ENCODE measurements at regions not wholly inside any gene's neighbourhood (a gene's known extent, or its start where the extent isn't known, plus 50 kb on each side); places are given as distances from the start of the nearest gene placed in this dataset.

- TF ChIP-seq TAF1 (IDR thresholded peaks at IDR 0.05; ENCODE audit: borderline replicate concordance, low read depth, low read length) = no peak
- no peak for TF ChIP-seq YY1 (IDR thresholded peaks at IDR 0.05; ENCODE audit: low read depth, low read length)
- TF ChIP-seq TBL1XR1 (IDR thresholded peaks at IDR 0.05; ENCODE audit: low read depth, low read length) = no peak
- TF ChIP-seq BCL11A (IDR thresholded peaks at IDR 0.05; ENCODE audit: low read depth, low read length) = no peak
- TF ChIP-seq ATF7 (IDR thresholded peaks at IDR 0.05; ENCODE audit: low read depth) = no peak
- no peak for TF ChIP-seq ESRRA (IDR thresholded peaks at IDR 0.05; ENCODE audit: low read length)
- no peak for TF ChIP-seq DPF2 (IDR thresholded peaks at IDR 0.05)
- no peak for TF ChIP-seq CTCF (IDR thresholded peaks at IDR 0.05 in 2 of 3, conservative IDR thresholded peaks at IDR 0.05 in 1 of 3; ENCODE audit: control insufficient read depth in 2 of 3, extremely low read depth in 1 of 3, insufficient read depth in 1 of 3, low read depth in 3 of 3, low read length in 3 of 3)
- no peak for TF ChIP-seq SMC3 (IDR thresholded peaks at IDR 0.05; ENCODE audit: borderline replicate concordance, low read length)
- TF ChIP-seq SP1 (IDR thresholded peaks at IDR 0.05; ENCODE audit: low read depth, low read length) = no peak
Observed at GRCh38 chr17:83148317-83149028, 69.1 kb downstream of the METRNL start.

Measured in GM12878 (cell line).